B cell (primary cell): ENCODE measurements at regions not wholly inside any gene's neighbourhood (a gene's known extent, or its start where the extent isn't known, plus 50 kb on each side); places are given as distances from the start of the nearest gene placed in this dataset.

Experiments
- EZH2 ChIP-seq: IDR thresholded peaks from 2 replicates; pipeline ENCODE4 v1.6.1; 2012; ENCODE audit warnings: borderline replicate concordance, low read depth, mild to moderate bottlenecking, moderate library complexity, low read length; ENCODE audit not compliant: insufficient read depth, poor library complexity, severe bottlenecking
- TF ChIP-seq, protein P1 (sequence below): fragments of 200-600 bp; IDR thresholded peaks from one replicate; pipeline ENCODE4 v1.8.0; 2022; ENCODE audit warnings: antibody characterized with exemption, mild to moderate bottlenecking

DNA sequence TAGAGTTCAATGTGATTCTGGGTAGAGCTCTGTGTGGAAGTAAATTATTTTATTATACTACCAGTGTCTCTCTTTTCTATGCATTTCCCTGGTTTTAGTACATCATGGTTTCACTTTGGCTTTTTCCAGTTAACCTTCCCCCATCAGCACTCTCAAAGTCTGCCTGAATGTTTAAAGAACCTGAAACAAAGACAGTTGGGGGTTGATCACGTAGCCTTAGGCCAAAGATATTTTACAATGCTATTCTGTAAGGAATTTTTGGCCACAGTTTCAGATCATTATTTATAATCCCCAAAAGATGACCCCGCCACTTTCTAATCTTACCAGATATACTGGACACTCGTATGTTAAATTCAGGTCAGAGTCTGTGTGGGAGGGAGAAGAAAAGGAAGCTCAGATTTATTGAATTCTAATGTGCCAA lies 156.3 kb upstream of the TMC3 start:
- TF ChIP-seq, protein P1, sequence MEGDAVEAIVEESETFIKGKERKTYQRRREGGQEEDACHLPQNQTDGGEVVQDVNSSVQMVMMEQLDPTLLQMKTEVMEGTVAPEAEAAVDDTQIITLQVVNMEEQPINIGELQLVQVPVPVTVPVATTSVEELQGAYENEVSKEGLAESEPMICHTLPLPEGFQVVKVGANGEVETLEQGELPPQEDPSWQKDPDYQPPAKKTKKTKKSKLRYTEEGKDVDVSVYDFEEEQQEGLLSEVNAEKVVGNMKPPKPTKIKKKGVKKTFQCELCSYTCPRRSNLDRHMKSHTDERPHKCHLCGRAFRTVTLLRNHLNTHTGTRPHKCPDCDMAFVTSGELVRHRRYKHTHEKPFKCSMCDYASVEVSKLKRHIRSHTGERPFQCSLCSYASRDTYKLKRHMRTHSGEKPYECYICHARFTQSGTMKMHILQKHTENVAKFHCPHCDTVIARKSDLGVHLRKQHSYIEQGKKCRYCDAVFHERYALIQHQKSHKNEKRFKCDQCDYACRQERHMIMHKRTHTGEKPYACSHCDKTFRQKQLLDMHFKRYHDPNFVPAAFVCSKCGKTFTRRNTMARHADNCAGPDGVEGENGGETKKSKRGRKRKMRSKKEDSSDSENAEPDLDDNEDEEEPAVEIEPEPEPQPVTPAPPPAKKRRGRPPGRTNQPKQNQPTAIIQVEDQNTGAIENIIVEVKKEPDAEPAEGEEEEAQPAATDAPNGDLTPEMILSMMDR = no peak
- no peak for TF ChIP-seq EZH2
